Breast epithelium (tissue), 3 donors: ENCODE measurements at regions not wholly inside any gene's neighbourhood (a gene's known extent, or its start where the extent isn't known, plus 50 kb on each side); places are given as distances from the start of the nearest gene placed in this dataset.
"Not testable (repeated sequence)": the region's sequence is repeated elsewhere in the genome, so short reads cannot be mapped to it uniquely, and the experiment has no call there.

Experiments
- CTCF ChIP-seq, 3 donors: fragments of 450-650 bp; IDR thresholded peaks; one replicate each; pipeline ENCODE4 v1.5.1; 2016 to 2017; ENCODE audit warnings: antibody characterized with exemption in 3 of 3, mild to moderate bottlenecking in 3 of 3, moderate library complexity in 3 of 3
- POLR2A ChIP-seq: fragments of 450-650 bp; IDR thresholded peaks from one replicate; pipeline ENCODE4 v1.6.1; 2016; ENCODE audit warnings: antibody characterized with exemption, mild to moderate bottlenecking, moderate library complexity
- POLR2AphosphoS5 ChIP-seq, 3 donors: sonication (generic); formaldehyde crosslinking; IDR thresholded peaks; one replicate each; pipeline ENCODE4 v1.6.1; 2017; ENCODE audit warnings: antibody characterized with exemption in 3 of 3

- TF ChIP-seq CTCF (IDR thresholded peaks at IDR 0.05): peak; percentile 44 to 65 (median 63)
- not testable (repeated sequence) for TF ChIP-seq POLR2AphosphoS5 (IDR thresholded peaks at IDR 0.05); POLR2A
Observed at GRCh38 chr2:132349092-132349687, 67.4 kb upstream of the GPR39 start.
